PC-9 (cell line): ENCODE measurements at regions not wholly inside any gene's neighbourhood (a gene's known extent, or its start where the extent isn't known, plus 50 kb on each side); places are given as distances from the start of the nearest gene placed in this dataset.

Experiments
- CTCF ChIP-seq: fragments of 200-600 bp; sonication (generic); conservative IDR thresholded peaks from 2 replicates; pipeline ENCODE4 v1.6.1; 2017; ENCODE audit warnings: mixed run types, antibody characterized with exemption, mild to moderate bottlenecking, moderate library complexity
- EZH2 ChIP-seq: fragments of 200-600 bp; sonication (generic); IDR thresholded peaks from 2 replicates; pipeline ENCODE4 v1.8.0; 2017; ENCODE audit warnings: antibody characterized with exemption, low read depth

GRCh38 chr2:76252704-76253103, 542.0 kb upstream of the GCFC2 start:
- TF ChIP-seq CTCF (no peak), EZH2 (no peak)
